Mammary epithelial cell (primary cell): ENCODE measurements at regions not wholly inside any gene's neighbourhood (a gene's known extent, or its start where the extent isn't known, plus 50 kb on each side); places are given as distances from the start of the nearest gene placed in this dataset.

Source experiments
- EZH2 ChIP-seq: IDR thresholded peaks from 2 replicates; pipeline ENCODE4 v1.6.1; 2012; ENCODE audit warnings: low read length, inconsistent platforms, borderline replicate concordance
- TF ChIP-seq, protein P1 (sequence below), 2 donors: IDR thresholded peaks in 1 of 2; conservative IDR thresholded peaks in 1 of 2; 2 replicates each; pipeline ENCODE4 v1.5.1; 2011 to 2012; ENCODE audit warnings: inconsistent platforms in 2 of 2, low read length in 2 of 2, mild to moderate bottlenecking in 2 of 2, control low read depth in 1 of 2, low read depth in 1 of 2; ENCODE audit not compliant: insufficient read depth in 1 of 2; ENCODE audit errors: extremely low read depth in 1 of 2

DNA sequence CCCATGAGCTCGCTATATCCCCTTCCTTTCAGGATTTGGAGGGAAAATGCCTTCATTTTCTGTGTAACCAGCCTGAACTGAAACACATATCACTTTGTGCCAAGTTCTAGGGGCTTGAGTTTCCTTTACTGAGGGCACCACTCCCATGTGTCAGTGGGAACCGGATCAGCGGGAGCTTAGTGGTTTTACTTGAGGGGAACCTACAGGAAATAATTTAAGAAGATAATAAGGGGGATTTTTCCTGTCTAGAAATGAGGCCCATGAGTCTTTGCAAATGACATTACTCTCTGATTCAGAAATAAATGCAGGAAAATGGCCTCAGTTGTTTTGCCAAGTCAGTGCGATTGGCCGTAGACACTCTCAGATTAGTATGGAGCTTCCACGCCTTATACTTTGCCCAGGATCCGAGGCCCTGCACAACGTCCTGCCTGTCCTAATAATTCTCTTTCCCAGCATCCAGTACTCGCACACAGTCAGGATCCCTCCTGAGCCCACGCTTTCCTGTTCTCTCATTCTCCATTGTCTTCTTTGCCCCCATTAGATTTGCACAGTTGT is 86.4 kb upstream of the LYZL1 start:
- TF ChIP-seq, protein P1, sequence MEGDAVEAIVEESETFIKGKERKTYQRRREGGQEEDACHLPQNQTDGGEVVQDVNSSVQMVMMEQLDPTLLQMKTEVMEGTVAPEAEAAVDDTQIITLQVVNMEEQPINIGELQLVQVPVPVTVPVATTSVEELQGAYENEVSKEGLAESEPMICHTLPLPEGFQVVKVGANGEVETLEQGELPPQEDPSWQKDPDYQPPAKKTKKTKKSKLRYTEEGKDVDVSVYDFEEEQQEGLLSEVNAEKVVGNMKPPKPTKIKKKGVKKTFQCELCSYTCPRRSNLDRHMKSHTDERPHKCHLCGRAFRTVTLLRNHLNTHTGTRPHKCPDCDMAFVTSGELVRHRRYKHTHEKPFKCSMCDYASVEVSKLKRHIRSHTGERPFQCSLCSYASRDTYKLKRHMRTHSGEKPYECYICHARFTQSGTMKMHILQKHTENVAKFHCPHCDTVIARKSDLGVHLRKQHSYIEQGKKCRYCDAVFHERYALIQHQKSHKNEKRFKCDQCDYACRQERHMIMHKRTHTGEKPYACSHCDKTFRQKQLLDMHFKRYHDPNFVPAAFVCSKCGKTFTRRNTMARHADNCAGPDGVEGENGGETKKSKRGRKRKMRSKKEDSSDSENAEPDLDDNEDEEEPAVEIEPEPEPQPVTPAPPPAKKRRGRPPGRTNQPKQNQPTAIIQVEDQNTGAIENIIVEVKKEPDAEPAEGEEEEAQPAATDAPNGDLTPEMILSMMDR (conservative IDR thresholded peaks at IDR 0.05 in 1 of 2, IDR thresholded peaks at IDR 0.05 in 1 of 2; ENCODE audit: extremely low read depth in 1 of 2, insufficient read depth in 1 of 2, low read depth in 1 of 2, low read length in 2 of 2) = no peak
- no peak for TF ChIP-seq EZH2
